ENCODE measurements at regions not wholly inside any gene's neighbourhood (a gene's known extent, or its start where the extent isn't known, plus 50 kb on each side); places are given as distances from the start of the nearest gene placed in this dataset.
"Not testable (repeated sequence)": the region's sequence is repeated elsewhere in the genome, so short reads cannot be mapped to it uniquely, and the experiment has no call there.

DNA sequence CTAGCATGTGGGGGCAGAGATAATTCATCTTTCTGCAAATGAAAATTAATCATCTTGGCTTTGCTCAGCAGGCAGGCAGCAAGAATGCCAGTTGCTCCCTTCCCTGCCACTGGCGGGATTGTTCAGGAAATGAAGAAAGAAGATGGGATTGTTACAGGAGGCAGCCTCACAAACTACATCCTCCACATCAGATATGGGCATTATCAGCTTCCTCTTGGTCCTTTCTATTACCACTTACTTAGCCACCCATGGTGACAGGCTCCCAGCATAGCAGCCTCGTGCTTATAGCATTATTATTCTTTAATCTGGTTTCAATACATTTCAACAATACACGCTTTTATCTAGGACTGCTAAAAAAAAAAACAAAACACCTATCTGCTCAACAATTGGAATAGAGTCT, 461.6 kb upstream of the ISX start:
- no peak for DNase-seq (ENCODE audit: low spot score)

DNA sequence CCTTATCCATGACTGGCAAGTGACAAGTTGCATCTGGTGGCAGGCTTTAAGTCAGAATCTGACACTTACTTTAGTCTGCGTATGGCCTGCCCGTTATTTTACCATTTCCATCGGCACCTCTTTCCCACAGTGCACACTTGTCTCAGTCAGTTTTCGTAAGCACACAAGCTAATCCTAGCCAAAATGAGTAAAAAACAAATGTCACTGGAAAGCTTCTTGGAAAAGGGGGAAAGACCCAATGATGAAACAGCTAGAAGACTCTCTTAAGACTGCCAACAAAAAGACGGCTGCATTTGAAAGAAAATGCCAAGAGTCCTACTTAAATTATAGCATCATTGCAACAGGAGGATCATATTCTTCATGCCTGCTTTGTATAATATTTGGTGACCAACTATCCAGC, 457.9 kb upstream of the ISX start:
- DNase-seq (ENCODE audit: low spot score) = no peak

DNA sequence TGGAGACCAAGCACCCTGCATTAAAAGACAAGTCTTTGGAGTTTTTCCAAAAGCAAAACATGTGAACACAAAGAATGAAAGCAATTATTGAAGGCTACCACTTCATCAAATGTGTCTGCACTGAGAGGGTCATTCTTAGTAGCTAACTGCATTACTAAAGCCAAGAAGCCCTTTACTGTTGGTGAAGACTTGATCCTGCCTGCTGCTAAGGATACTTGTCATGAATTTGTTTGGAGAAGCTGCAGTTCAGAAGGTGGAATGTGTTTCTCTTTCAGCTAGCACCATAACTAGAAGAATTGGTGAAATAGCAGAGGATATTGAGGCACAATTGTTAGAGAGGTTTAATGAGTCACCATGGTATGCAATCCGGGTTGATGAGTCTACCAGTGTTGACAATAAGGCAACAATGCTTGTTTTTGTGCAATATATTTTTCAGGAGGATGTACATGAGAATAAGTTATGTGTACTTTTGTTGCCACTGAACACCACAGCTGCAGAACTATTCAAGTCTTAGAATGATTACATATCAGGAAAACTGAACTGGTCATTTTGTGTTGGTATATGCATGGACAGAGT, 457.3 kb upstream of the ISX start:
- DNase-seq (ENCODE audit: low spot score) = no peak

DNA sequence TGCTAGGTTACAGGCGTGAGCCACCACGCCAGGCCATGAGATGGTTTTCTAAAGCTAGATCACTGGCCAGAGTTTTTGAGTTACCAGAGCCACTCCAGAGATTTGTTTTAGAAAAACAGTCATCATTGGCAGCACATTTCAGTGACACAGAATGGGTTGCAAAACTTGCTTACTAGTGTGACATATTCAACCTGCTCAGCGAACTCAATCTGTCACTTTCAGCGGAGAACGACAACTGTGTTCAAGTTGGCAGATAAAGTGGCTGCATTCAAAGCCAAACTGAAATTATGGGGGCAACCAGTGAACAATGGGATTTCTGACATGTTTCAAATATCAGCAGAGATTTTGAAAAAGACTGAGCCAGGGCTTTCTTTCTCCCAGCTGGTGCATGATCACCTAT, 456.3 kb upstream of the ISX start:
- DNase-seq (ENCODE audit: low spot score) = no peak

DNA sequence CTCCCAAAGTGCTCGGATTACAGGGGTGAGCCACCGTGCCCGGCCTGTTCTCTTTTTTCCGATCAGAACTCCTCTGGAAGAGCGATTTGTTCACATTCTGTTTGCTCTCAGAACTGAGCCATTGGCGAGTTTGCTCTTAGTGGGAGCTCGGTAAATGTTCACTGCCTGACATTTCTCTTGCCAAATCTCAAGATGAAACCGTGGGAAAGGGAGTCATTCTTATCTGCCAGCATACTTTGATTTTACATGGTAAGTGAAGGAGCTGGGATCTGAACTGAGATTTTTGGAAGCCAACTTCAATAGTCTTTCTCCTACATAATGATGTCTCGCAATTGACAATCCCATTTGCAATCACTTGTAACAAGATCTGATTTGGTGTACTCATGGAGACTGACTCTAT, 445.8 kb upstream of the ISX start:
- DNase-seq (ENCODE audit: low spot score) = no peak

DNA sequence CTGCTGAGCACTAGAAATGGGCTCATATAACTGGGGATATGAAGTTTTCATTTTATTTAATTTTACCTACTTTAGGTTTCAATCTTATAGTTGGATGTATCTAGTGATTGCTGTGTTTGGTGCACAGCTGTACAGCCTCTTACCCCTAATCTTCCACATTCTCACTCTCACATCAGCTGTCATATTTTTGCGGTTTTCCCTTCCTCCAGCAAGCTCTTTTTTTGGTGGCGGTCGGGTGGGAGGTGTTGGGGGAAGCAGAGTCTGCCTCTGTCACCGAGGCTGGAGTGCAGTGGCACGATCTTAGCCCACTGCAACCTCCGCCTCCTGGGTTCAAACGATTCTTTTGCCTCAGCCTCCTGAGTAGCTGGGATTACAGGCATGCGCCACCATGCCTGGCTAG, 445.1 kb upstream of the ISX start:
- DNase-seq (ENCODE audit: low spot score) = no peak

DNA sequence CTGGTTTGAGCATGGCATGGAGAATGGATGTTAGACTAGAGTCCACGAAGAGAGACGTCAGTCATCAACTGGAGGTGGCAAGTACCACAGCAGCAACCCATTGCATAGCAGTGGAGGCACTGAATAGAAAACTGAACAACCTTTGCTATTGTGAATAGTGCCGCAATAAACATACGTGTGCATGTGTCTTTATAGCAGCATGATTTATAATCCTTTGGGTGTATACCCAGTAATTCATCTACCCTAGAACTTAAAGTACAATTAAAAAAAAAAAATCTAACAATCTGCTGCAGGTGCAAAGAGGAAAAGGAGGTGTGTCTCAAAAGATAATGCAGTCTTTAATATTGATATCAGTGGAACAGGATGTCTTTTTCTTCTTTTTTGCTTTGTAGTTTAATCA, 443.4 kb upstream of the ISX start:
- no peak for DNase-seq (ENCODE audit: low spot score)

DNA sequence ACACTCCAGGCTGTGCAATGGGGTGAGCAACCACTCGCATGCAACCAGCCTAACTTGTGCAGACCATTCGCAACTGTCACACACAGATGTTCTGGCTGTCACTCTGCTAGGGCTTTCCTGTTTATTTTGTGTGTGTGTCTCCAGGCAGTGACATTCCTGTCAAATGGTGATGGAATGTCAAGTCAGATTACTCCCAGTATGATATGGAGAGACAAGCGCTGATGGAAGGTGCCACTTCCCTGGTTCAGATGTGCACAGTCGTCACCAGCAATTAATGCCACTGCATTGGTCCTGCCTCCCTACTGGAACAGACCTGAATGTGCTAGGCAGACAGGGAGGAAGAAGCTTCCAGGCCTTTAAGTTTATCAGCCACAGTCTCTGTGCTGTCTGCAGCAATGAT, 442.4 kb upstream of the ISX start:
- DNase-seq (ENCODE audit: low spot score) = no peak

DNA sequence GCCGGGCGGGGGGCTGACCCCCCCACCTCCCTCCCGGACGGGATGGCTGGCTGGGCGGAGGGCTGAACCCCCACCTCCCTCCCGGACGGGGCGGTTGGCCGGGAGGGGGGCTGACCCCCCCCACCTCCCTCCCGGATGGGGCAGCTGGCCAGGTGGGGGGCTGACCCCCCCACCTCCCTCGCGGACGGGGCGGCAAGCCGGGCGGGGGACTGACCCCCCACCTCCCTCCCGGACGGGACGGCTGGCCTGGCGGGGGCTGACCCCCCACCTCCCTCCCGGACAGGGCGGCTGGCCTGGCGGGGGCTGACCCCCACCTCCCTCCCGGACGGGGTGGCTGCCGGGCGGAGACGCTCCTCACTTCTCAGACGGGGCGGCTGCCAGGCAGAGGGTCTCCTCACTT, 440.1 kb upstream of the ISX start:
- not testable (repeated sequence) for DNase-seq (ENCODE audit: low spot score)

DNA sequence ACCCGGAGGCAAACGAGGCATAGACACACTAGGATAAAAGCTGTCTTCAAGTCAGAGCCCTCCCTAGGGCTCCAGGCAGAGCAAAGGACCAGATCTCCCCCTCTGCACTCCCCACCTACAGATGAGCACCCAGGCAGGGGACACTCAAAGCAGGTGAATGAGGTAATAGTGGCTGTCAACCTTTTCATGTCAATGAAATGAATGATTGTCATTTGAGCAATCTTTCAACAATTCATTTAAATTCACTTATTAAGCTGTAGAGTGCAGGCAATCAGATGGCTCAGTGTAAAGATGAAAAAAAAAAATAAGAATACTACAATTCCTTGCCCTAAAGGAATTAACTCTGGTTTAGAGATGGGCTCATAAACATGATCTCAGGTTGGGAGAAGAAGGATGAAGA, 427.8 kb upstream of the ISX start:
- no peak for DNase-seq (ENCODE audit: low spot score)

DNA sequence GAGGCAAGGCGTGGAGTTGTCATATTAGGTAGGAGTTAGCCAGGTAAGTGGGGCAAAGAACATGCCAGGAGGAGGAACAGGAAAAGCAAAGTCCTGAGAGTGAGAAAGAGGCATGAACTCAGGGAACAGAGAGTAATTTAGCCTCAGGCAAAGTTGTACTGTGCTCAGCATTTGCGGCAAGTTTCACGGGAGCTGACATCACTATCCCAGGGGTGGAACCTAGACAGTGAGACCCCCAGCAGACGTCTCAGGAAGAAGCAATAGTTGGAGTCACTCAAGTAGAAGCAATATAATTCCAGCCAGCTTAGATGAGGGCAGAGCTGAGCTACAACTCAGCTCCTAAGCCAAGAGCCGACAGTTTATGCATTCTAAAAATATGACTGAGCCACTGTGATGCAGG, 426.0 kb upstream of the ISX start:
- DNase-seq (ENCODE audit: low spot score) = no peak

DNA sequence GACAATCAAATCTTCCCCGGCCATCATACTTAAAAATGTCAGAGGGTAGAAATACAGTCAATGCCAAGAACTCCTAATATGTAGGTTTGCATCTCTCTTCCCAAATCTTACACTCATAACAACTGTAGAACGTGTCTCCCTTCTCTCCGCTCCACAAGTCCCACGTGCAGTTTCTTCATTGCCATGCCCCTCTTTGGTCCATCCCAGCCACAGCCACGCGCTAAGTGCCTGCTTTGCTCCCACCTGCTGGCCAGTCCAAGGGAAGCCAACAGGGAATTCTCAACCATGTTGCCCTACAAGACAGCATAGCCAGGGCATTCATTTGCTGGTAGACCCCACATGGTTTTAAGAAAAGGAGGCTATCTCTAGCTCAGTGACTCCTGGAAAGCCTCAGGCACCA, 420.6 kb upstream of the ISX start:
- DNase-seq (ENCODE audit: low spot score) = no peak

DNA sequence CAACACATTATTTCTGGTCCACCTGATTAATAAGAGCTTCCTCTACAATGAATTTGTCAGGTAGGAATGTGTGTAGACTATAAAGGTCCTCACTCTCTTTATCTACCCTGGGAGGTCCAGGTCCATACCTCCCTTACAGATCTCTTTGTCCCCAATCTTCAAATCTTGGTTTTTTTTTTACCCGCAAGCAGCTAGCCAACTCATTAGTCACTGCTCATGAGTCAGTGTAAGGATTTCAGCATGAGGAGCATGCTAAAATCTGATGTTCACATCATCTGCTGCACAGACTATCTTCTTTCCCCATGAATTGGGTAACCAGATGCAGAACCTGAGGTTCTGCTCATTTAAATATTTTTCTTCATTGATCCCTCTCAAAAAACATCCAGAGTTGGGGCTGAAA, 397.0 kb upstream of the ISX start:
- DNase-seq (ENCODE audit: low spot score) = no peak

DNA sequence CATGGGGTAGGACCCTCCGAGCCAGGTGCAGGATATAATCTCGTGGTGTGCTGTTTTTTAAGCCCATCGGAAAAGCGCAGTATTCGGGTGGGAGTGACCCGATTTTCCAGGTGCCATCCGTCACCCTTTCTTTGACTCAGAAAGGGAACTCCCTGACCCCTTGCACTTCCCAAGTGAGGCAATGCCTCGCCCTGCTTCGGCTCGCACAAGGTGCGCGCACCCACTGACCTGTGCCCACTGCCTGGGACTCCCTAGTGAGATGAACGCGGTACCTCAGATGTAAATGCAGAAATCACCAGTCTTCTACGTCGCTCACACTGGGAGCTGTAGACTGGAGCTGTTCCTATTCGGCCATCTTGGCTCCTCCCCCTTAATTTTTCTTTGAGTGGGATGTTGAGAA, 382.9 kb upstream of the ISX start:
- DNase-seq (ENCODE audit: low spot score) = not testable (repeated sequence)

DNA sequence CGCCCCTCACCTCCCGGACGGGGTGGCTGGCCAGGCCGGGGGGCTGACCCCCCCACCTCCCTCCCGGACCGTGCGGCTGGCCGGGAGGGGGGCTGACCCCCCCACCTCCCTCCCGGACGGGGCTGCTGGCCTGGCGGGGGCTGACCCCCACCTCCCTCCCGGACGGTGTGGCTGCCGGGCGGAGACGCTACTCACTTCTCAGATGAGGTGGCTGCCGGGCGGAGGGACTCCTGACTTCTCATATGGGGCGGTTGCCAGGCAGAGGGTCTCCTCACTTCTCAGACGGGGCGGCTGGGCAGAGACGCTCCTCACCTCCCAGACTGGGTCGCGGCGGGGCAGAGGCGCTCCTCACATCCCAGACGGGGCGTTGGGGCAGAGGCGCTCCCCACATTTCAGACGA, 381.7 kb upstream of the ISX start:
- DNase-seq (ENCODE audit: low spot score) = not testable (repeated sequence)

DNA sequence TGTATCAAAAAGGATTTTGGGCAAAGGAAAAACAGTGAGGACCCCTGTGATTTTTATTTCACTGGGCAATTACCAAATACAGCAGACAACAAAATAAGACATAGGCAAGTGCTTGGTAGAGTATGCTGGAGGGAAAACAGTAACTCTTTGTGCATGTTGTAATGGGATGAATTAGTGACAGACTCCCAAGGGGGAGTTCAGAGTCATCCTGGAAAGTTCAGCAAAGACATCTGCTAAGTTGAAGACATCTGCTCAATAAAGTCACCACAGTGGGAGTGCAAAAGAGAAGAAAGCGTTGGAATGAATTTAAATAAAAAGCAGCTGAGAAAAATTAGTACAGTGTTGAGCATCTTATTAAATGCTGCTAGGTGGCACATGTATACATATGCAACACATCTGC, 378.8 kb upstream of the ISX start:
- no peak for DNase-seq (ENCODE audit: low spot score)

DNA sequence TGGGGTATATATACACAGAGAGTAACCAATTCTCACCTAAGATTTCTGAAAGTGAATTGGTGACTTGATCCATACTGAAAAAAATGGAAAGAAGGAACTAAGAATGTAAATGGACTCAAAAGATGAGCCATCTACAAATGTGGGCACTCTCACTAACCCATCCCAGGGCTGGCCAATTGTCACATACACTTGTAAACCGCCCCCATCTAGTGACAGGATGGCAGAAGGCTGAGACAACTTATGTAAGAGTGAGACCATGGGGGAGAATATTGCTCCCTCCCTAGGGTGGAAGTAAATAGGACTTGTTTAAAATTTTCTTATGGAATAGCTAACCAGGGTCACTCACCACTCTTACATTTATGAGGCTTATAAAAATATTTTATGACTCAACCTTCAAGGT, 377.1 kb upstream of the ISX start:
- no peak for DNase-seq (ENCODE audit: low spot score)

DNA sequence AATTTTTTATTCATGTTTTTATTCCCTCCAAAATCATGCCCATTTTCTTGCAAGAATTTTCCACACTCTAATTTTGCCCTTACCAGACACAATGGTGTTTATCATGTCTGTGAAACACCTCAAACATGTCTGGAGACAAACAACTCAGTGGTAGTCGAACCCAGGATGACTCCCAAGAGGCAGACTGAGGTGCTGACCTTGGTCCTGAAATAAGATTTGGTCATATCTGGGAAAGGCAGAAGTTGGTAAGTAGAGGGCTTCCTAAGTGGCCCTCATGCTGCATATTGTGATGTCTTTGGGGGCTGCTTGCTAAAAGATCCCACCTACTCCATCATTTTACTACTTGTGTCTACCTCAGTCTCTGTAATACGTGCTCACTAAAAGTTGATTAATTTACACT, 369.4 kb upstream of the ISX start:
- no peak for DNase-seq (ENCODE audit: low spot score)

DNA sequence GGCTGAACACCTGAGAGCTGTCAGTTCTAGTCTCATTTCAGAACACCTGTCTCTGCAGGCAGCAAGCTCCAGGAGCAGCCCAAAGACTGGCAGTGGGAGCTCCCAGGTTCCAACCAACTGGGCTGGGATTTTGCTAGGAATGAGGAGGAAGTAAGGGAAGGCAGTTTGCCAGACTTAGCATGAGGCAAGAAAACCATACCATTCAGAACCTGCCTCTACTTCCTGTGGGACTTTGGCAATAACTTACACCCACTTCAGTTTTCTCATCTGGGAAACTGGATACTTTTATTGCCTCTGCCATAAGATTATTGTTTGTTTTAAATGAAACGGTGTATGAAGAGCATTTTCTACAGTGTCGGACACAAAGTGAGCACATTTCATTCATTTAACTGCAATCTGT, 363.7 kb upstream of the ISX start:
- DNase-seq (ENCODE audit: low spot score) = no peak

DNA sequence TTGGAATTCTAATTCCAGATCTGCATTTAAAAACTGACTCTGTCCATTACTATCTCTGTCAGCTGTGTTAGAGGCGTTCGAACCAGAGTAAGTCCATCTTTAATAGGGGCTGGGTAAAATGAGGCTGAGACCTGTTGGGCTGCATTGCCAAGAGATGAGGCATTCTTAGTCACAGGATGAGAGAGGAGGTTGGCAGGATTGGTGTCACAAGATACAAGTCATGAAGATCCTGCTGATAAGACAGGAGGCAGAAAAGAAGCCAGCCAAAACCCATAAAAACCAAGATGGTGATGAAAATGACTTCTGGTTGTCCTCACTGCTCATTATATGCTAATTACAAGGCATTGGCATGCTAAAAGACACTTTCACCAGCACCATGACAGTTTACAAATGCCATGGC, 356.3 kb upstream of the ISX start:
- no peak for DNase-seq (ENCODE audit: low spot score)

DNA sequence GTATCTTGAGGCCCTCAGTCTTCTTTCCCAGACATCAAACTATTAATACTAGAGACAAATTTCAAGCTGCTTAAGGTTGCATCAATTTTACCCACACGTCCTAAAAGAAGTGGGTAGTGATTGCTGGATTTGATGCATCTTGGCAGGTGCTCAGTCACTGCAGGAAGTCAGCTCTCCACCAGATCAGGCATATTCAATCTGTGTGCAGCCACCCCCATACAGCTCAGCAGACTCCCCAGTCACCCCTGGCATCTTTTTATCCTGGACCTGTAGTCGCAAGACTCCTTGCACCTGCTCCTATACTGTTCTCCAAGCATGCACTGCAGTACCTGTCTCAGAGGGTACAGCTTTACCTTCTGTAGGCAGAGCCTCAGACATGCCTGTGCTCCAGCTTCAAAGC, 343.1 kb upstream of the ISX start:
- no peak for DNase-seq (ENCODE audit: low spot score)

DNA sequence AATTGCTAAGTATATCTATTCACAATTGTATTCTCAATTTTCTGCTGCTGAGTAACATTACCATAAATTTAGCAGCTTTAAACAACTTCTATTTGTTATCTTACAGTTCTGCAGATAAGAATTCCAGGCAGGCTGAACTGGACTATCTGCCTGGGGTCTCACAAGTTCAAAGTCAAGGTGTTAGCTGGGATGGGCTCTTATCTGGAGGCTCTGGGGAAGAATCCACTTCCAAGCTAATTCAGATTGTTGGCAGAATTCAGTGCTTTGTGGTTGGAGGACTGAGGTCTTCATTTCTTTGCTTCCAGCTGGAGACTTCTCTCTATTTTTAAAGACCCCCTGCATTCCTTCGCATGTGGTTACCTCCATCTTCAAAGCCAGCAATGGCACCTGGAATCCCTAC, 329.9 kb upstream of the ISX start:
- no peak for DNase-seq (ENCODE audit: low spot score)

DNA sequence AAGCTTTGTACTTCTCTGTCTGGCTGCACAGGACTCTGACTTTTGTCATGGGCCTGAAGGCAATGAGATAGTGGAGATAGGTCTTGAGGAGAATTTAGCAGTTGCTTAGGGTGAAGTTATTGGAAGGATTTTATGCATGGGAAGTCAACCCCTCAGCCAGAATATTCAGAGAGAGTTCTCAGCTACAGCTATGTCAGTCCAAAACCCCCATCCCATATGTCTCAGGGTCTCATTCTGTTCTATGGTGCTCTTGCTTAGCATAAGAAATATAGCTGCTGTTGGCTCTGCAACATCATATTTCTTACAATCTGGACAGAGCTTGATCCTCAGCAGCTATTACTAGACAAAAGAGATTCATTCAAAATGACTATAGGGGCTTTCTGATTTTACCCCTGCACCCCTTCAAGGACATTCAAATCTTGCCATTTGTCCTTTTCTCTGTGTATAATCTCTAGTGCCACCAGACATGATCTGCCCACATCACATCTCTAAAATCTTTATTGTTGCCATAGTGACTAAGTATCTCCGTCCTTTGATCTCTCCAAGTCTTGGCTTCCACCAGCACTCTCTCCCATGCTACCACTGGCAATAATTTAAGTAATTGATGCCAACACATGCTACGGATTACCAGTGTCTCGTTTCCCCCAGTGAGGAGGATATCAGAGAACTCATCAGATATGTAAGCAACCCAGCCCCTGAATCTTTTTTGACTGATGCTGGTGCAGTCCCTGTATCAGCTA, 327.1 kb upstream of the ISX start:
- DNase-seq (ENCODE audit: low spot score) = no peak

DNA sequence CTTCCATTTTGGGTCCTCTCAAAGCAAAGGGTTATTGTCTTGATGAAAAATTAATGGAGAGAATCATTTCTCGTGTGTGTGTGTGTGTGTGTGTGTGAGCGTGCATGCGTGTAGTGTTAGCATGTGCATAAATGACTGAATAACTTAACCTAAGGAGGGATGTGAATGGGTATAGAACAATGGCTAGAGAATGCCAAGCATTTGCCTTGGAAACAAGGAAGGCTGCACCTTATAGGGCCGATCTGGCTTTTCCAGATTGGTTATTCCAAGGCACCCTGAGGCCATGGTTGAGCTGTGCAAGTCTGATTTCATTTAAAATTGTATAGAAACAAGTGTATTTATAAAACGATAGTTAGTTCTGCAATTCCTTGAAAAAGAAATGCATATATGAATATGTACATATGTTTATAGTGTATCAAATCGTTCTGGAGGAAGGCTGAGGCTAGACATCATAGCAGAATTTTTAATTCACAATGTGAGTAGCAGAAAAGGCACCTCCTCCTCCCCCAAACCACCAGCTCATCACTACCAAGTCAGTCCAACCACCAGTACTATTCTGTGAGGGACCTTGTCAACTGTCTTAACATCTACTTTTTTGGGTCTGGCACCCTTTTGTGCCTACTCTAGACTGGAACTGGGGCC, 322.7 kb upstream of the ISX start:
- DNase-seq (ENCODE audit: low spot score) = no peak

Measured in pons (tissue), 1 donor.